Ovary (tissue), 3 donors: ENCODE measurements at regions not wholly inside any gene's neighbourhood (a gene's known extent, or its start where the extent isn't known, plus 50 kb on each side); places are given as distances from the start of the nearest gene placed in this dataset.
"Not testable (repeated sequence)": the region's sequence is repeated elsewhere in the genome, so short reads cannot be mapped to it uniquely, and the experiment has no call there.

Source experiments
- CTCF ChIP-seq, 3 donors: fragments of 450-650 bp in 2 of 3; fragments of 200-600 bp in 1 of 3; IDR thresholded peaks; one replicate each; pipeline versions ENCODE4 v1.5.1 to v1.8.0; 2016 to 2022; ENCODE audit warnings: antibody characterized with exemption in 3 of 3, mild to moderate bottlenecking in 1 of 3
- EP300 ChIP-seq: sonication (generic); formaldehyde crosslinking; IDR thresholded peaks from one replicate; pipeline ENCODE4 v1.6.1; 2017; ENCODE audit warnings: antibody characterized with exemption
- donor health status: DM: no; HTN: no; CAD: no.

GRCh38 chr16:5221831-5222230 lies 124.2 kb upstream of the EEF2KMT start:
- TF ChIP-seq EP300; CTCF (IDR thresholded peaks at IDR 0.05): not testable (repeated sequence)
